Osteoblast (primary cell): ENCODE measurements at regions not wholly inside any gene's neighbourhood (a gene's known extent, or its start where the extent isn't known, plus 50 kb on each side); places are given as distances from the start of the nearest gene placed in this dataset.

ENCODE experiments used
- DNase-seq: peaks from one replicate; pipeline ENCODE4 v3.0.0; 2011; ENCODE audit warnings: low spot score, mixed read lengths; ENCODE audit not compliant: insufficient read length; ENCODE audit errors: missing footprints
- H2AFZ ChIP-seq: 2 replicates; pipeline ENCODE4 v1.6.0; 2011; ENCODE audit warnings: mild to moderate bottlenecking, low read length
- H3K27ac ChIP-seq: 2 replicates; pipeline ENCODE4 v1.5.1; 2011; ENCODE audit warnings: mild to moderate bottlenecking, low read depth, low read length, moderate library complexity
- H3K27me3 ChIP-seq: 2 replicates; pipeline ENCODE4 v1.6.0; 2012; ENCODE audit warnings: mild to moderate bottlenecking, control low read depth, inconsistent platforms, low read length, moderate library complexity; ENCODE audit not compliant: insufficient read depth
- H3K36me3 ChIP-seq: 2 replicates; pipeline ENCODE4 v1.5.1; 2011; ENCODE audit warnings: mild to moderate bottlenecking, low read length, control low read depth, moderate library complexity; ENCODE audit not compliant: insufficient read depth
- H3K4me1 ChIP-seq: 2 replicates; pipeline ENCODE4 v1.5.1; 2011; ENCODE audit warnings: mild to moderate bottlenecking, low read length, control low read depth, moderate library complexity; ENCODE audit not compliant: insufficient read depth
- H3K4me2 ChIP-seq: 2 replicates; pipeline ENCODE4 v1.6.0; 2011; ENCODE audit warnings: mild to moderate bottlenecking, low read length; ENCODE audit not compliant: insufficient read depth
- H3K4me3 ChIP-seq: fragments of 200-600 bp; sonication (generic); 3 replicates; pipeline ENCODE4 v1.5.1; 2012; ENCODE audit warnings: mild to moderate bottlenecking, low read length, inconsistent platforms; ENCODE audit not compliant: insufficient read depth
- H3K79me2 ChIP-seq: 2 replicates; pipeline ENCODE4 v1.6.0; 2012; ENCODE audit warnings: mild to moderate bottlenecking, low read length, control low read depth, inconsistent platforms; ENCODE audit not compliant: insufficient read depth
- H3K9me3 ChIP-seq: 2 replicates; pipeline ENCODE4 v1.5.1; 2011; ENCODE audit warnings: low read depth, low read length, control low read depth
- H4K20me1 ChIP-seq: 2 replicates; pipeline ENCODE4 v1.6.0; 2012; ENCODE audit warnings: mild to moderate bottlenecking, low read length, control low read depth; ENCODE audit not compliant: insufficient read depth
- CTCF ChIP-seq: IDR thresholded peaks from 2 replicates; pipeline ENCODE4 v1.5.1; 2011; ENCODE audit warnings: mild to moderate bottlenecking, low read depth, low read length, moderate library complexity; ENCODE audit errors: extremely low read depth

GRCh38 chr17:70875729-70876310 lies 706.5 kb downstream of the KCNJ2 start:
- H3K27me3 ChIP-seq = no peaks in the 10 kb centered on the region
- no peak overlapping the region for H3K4me2 ChIP-seq
- no peaks in the 10 kb centered on the region for H3K36me3 ChIP-seq
- TF ChIP-seq CTCF = no peak
- H2AFZ ChIP-seq = no peak overlapping the region
- no peaks in the 10 kb centered on the region for H4K20me1 ChIP-seq
- no peak overlapping the region for H3K4me3 ChIP-seq
- no peaks in the 10 kb centered on the region for H3K79me2 ChIP-seq
- H3K9me3 ChIP-seq = no peaks in the 10 kb centered on the region
- no peak for DNase-seq
- H3K27ac ChIP-seq = no peak overlapping the region
- no peaks in the 10 kb centered on the region for H3K4me1 ChIP-seq

- Histone ChIP-seq H3K4me2 (no peak overlapping the region), H3K27ac (no peak overlapping the region), H3K36me3 (no peaks in the 10 kb centered on the region), H4K20me1 (no peaks in the 10 kb centered on the region), H2AFZ (no peak overlapping the region), H3K27me3 (no peaks in the 10 kb centered on the region), H3K79me2 (no peaks in the 10 kb centered on the region), H3K4me3 (no peak overlapping the region), H3K9me3 (no peaks in the 10 kb centered on the region), H3K4me1 (no peaks in the 10 kb centered on the region)
- TF ChIP-seq CTCF = no peak
- no peak for DNase-seq
These were observed 709.5 kb downstream of the KCNJ2 start for GRCh38 chr17:70878879-70879278.

DNA sequence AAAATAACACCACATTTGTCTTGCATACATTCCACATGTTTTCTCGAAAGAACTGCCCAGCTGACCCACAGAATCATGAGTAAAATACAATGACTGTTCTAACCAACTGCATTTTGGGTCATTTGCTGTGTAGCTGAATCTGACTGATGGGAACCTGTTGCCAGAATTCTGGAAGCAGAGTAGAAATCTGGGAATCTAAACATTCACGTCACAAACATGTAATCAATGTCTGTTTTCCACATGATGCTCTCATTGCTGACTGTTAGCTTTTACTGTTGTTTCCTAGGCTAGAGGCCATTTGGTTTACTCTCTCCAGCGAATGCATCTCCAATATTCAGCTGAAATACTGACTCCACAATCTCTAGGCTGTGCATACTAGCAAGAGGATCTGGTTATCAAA lies 710.1 kb downstream of the KCNJ2 start:
- H3K4me2 ChIP-seq = no peak overlapping the region
- H3K27me3 ChIP-seq = no peaks in the 10 kb centered on the region
- DNase-seq = no peak
- H3K27ac ChIP-seq = no peak overlapping the region
- H2AFZ ChIP-seq = no peak overlapping the region
- TF ChIP-seq CTCF = no peak
- H4K20me1 ChIP-seq = no peaks in the 10 kb centered on the region
- H3K36me3 ChIP-seq = no peaks in the 10 kb centered on the region
- no peaks in the 10 kb centered on the region for H3K4me1 ChIP-seq
- no peaks in the 10 kb centered on the region for H3K79me2 ChIP-seq
- H3K4me3 ChIP-seq = no peak overlapping the region
- no peaks in the 10 kb centered on the region for H3K9me3 ChIP-seq

- no peaks in the 10 kb centered on the region for H3K79me2 ChIP-seq
- no peak overlapping the region for H3K27ac ChIP-seq
- DNase-seq = no peak
- H2AFZ ChIP-seq = no peak overlapping the region
- H3K27me3 ChIP-seq = no peaks in the 10 kb centered on the region
- no peaks in the 10 kb centered on the region for H3K4me1 ChIP-seq
- no peak overlapping the region for H3K4me3 ChIP-seq
- TF ChIP-seq CTCF = no peak
- H4K20me1 ChIP-seq = no peaks in the 10 kb centered on the region
- no peaks in the 10 kb centered on the region for H3K36me3 ChIP-seq
- no peak overlapping the region for H3K4me2 ChIP-seq
- H3K9me3 ChIP-seq = no peaks in the 10 kb centered on the region
These were observed 711.8 kb downstream of the KCNJ2 start for GRCh38 chr17:70881093-70881492.
